ENCODE measurements at regions not wholly inside any gene's neighbourhood (a gene's known extent, or its start where the extent isn't known, plus 50 kb on each side); places are given as distances from the start of the nearest gene placed in this dataset.

GRCh38 chr16:86702824-86703588, 124.7 kb downstream of the FOXL1 start:
- Histone ChIP-seq H3K27ac (no peak overlapping the region), H3K4me1 (no peaks in the 10 kb centered on the region), H3K4me3 (no peak overlapping the region), H3K27me3 (peaks cover 0 to 5% (median 0%) of the 10 kb centered on the region in 9 donors), H3K9me3 (no peaks in the 10 kb centered on the region), H3K36me3 (no peaks in the 10 kb centered on the region)
- WGBS, 4 donors, result 80 to 90% (median 88%) methylated on average over 6 of the region's 6 CpGs
- DNase-seq (no peak), ATAC-seq (no peak)
- intact Hi-C loops (cut with DNase I), result no loop called here
- TF ChIP-seq POLR2A (IDR thresholded peaks at IDR 0.05), result no peak
- TF ChIP-seq, protein P1, sequence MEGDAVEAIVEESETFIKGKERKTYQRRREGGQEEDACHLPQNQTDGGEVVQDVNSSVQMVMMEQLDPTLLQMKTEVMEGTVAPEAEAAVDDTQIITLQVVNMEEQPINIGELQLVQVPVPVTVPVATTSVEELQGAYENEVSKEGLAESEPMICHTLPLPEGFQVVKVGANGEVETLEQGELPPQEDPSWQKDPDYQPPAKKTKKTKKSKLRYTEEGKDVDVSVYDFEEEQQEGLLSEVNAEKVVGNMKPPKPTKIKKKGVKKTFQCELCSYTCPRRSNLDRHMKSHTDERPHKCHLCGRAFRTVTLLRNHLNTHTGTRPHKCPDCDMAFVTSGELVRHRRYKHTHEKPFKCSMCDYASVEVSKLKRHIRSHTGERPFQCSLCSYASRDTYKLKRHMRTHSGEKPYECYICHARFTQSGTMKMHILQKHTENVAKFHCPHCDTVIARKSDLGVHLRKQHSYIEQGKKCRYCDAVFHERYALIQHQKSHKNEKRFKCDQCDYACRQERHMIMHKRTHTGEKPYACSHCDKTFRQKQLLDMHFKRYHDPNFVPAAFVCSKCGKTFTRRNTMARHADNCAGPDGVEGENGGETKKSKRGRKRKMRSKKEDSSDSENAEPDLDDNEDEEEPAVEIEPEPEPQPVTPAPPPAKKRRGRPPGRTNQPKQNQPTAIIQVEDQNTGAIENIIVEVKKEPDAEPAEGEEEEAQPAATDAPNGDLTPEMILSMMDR (IDR thresholded peaks at IDR 0.05), result no peak

- no peaks in the 10 kb centered on the region for H3K4me1 ChIP-seq
- DNase-seq (no peak), ATAC-seq (no peak)
- no peak overlapping the region for H3K4me3 ChIP-seq
- intact Hi-C loops (cut with DNase I), result no loop called here
- WGBS, 4 donors, result 76 to 84% (median 79%) methylated on average over 8 of the region's 8 CpGs
- peaks cover 0 to 4% (median 0%) of the 10 kb centered on the region in 9 donors for H3K27me3 ChIP-seq
- no peak overlapping the region for H3K27ac ChIP-seq
- no peaks in the 10 kb centered on the region for H3K36me3 ChIP-seq
- TF ChIP-seq POLR2A (IDR thresholded peaks at IDR 0.05), result no peak
- TF ChIP-seq, protein P1 (IDR thresholded peaks at IDR 0.05), result no peak
- H3K9me3 ChIP-seq, result no peaks in the 10 kb centered on the region
These were observed 126.2 kb downstream of the FOXL1 start for GRCh38 chr16:86704516-86704915.

DNA sequence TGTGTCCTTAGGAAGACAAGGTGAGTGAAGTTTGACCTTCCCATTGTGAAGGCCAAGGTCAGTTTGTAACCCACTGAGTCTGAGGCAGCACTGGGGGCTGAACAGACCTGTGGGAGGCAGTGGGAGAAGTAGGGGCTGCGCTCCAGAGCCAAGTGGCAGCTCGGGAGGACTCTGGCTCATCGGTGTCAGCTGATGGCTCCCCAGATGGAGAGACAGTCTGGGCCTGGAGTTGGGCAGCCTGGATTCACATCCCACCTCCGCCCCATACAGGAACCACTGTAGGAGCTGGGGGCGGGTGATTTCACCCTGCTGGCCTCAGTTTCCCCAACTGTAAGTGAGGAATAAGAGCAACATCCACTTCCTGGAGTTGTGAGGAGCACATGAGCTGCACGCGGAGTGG, 128.4 kb downstream of the FOXL1 start:
- no peaks in the 10 kb centered on the region for H3K9me3 ChIP-seq
- DNase-seq (no peak), ATAC-seq (no peak)
- TF ChIP-seq, protein P1 (IDR thresholded peaks at IDR 0.05), result no peak
- TF ChIP-seq POLR2A (IDR thresholded peaks at IDR 0.05), result no peak
- WGBS, 4 donors, result 91 to 97% (median 95%) methylated on average over 7 of the region's 7 CpGs
- no peak overlapping the region for H3K27ac ChIP-seq
- intact Hi-C loops (cut with DNase I), result no loop called here
- peaks cover 0 to 7% (median 0%) of the 10 kb centered on the region in 9 donors for H3K27me3 ChIP-seq
- no peaks in the 10 kb centered on the region for H3K4me1 ChIP-seq
- no peaks in the 10 kb centered on the region for H3K36me3 ChIP-seq
- no peak overlapping the region for H3K4me3 ChIP-seq

DNA sequence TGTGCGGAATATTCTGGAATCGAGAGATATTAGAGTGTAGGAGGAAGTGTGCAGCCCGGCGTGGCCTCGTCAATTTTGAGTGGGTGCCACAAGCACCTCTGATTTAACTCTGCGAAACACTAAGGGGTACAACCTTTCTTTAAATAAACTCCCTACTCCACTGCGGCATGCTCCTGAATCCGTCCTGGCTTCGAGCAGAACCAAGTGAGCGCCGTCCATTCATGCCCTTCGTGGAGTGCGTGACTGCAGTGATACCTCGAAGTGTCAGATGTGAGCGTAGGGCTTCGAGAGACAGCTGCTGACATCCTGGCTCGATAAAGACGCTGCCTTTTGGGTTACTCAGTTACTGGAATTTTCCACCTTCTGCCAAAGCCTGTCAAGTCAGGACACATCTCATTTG, 128.8 kb downstream of the FOXL1 start:
- Histone ChIP-seq H3K4me3 (no peak overlapping the region), H3K9me3 (no peaks in the 10 kb centered on the region), H3K36me3 (no peaks in the 10 kb centered on the region), H3K27ac (no peak overlapping the region), H3K4me1 (no peaks in the 10 kb centered on the region), H3K27me3 (peaks cover 0 to 7% (median 0%) of the 10 kb centered on the region in 9 donors)
- ATAC-seq, result no peak
- WGBS, 4 donors, result 82 to 86% (median 83%) methylated on average over 18 of the region's 18 CpGs
- TF ChIP-seq, protein P1 (IDR thresholded peaks at IDR 0.05), result no peak
- no peak for TF ChIP-seq POLR2A (IDR thresholded peaks at IDR 0.05)
- no peak for DNase-seq
- intact Hi-C loops (cut with DNase I), result no loop called here

Data from heart left ventricle (tissue), 16 donors.